ENCODE measurements at regions not wholly inside any gene's neighbourhood (a gene's known extent, or its start where the extent isn't known, plus 50 kb on each side); places are given as distances from the start of the nearest gene placed in this dataset.

GRCh38 chr12:73529954-73530353 is 1007.7 kb upstream of the ATXN7L3B start:
- DNase-seq: no peak
- Histone ChIP-seq H3K27me3 (ENCODE audit: control insufficient read depth, insufficient read depth, low read length) (no peaks in the 10 kb centered on the region), H3K27ac (ENCODE audit: low read length) (no peak overlapping the region), H3K9me3 (ENCODE audit: control insufficient read depth, insufficient read depth, low read length) (no peaks in the 10 kb centered on the region), H3K36me3 (ENCODE audit: control insufficient read depth, insufficient read depth, low read length) (no peaks in the 10 kb centered on the region), H3K4me1 (ENCODE audit: control insufficient read depth, insufficient read depth, low read length) (no peaks in the 10 kb centered on the region), H3K4me3 (ENCODE audit: low read length) (no peak overlapping the region)
- no peaks in the 10 kb centered on the region for H3K27me3 Mint-ChIP-seq (ENCODE audit: low read depth in 2 of 2)
- no peak overlapping the region for H3K4me3 Mint-ChIP-seq
- H3K36me3 Mint-ChIP-seq: peaks cover 12% of the 10 kb centered on the region
- no peak for TF ChIP-seq CTCF (IDR thresholded peaks at IDR 0.05)
- H3K27ac Mint-ChIP-seq: no peak overlapping the region
- H3K4me1 Mint-ChIP-seq: no peaks in the 10 kb centered on the region
- H3K9me3 Mint-ChIP-seq: peaks cover 14 to 20% of the 10 kb centered on the region in 2 donors
- no peak for ATAC-seq
- intact Hi-C loops (cut with micrococcal nuclease): no loop called here

- intact Hi-C loops (cut with micrococcal nuclease): no loop called here
- Mint-ChIP-seq H3K4me3 (no peak overlapping the region), H3K27ac (no peak overlapping the region)
These were observed 1005.9 kb upstream of the ATXN7L3B start for GRCh38 chr12:73531752-73532151.

GRCh38 chr12:73547421-73547820 is 990.2 kb upstream of the ATXN7L3B start:
- Mint-ChIP-seq H3K27ac (no peak overlapping the region), H3K9me3 (peaks cover 15 to 16% of the 10 kb centered on the region in 2 donors), H3K4me1 (no peaks in the 10 kb centered on the region), H3K36me3 (no peaks in the 10 kb centered on the region), H3K4me3 (no peak overlapping the region), H3K27me3 (ENCODE audit: low read depth in 2 of 2) (no peaks in the 10 kb centered on the region)
- ATAC-seq (no peak), DNase-seq (no peak)
- no peaks in the 10 kb centered on the region for H3K27me3 ChIP-seq (ENCODE audit: control insufficient read depth, insufficient read depth, low read length)
- intact Hi-C loops (cut with micrococcal nuclease): no loop called here
- H3K36me3 ChIP-seq (ENCODE audit: control insufficient read depth, insufficient read depth, low read length): no peaks in the 10 kb centered on the region
- no peaks in the 10 kb centered on the region for H3K4me1 ChIP-seq (ENCODE audit: control insufficient read depth, insufficient read depth, low read length)
- H3K27ac ChIP-seq (ENCODE audit: low read length): no peak overlapping the region
- no peaks in the 10 kb centered on the region for H3K9me3 ChIP-seq (ENCODE audit: control insufficient read depth, insufficient read depth, low read length)
- TF ChIP-seq CTCF (IDR thresholded peaks at IDR 0.05): no peak
- no peak overlapping the region for H3K4me3 ChIP-seq (ENCODE audit: low read length)

More at GRCh38 chr12:73531752-73532151, 1005.9 kb upstream of the ATXN7L3B start:
- no peaks in the 10 kb centered on the region for H3K36me3 ChIP-seq (ENCODE audit: control insufficient read depth, insufficient read depth, low read length)
- ATAC-seq (no peak), DNase-seq (no peak)
- no peak for TF ChIP-seq CTCF (IDR thresholded peaks at IDR 0.05)
- no peak overlapping the region for H3K27ac ChIP-seq (ENCODE audit: low read length)
- no peaks in the 10 kb centered on the region for H3K27me3 Mint-ChIP-seq (ENCODE audit: low read depth in 2 of 2)
- peaks cover 12% of the 10 kb centered on the region for H3K36me3 Mint-ChIP-seq
- no peaks in the 10 kb centered on the region for H3K4me1 Mint-ChIP-seq
- H3K4me1 ChIP-seq (ENCODE audit: control insufficient read depth, insufficient read depth, low read length): no peaks in the 10 kb centered on the region
- no peaks in the 10 kb centered on the region for H3K27me3 ChIP-seq (ENCODE audit: control insufficient read depth, insufficient read depth, low read length)
- no peak overlapping the region for H3K4me3 ChIP-seq (ENCODE audit: low read length)
- H3K9me3 Mint-ChIP-seq: peaks cover 14 to 27% of the 10 kb centered on the region in 2 donors
- H3K9me3 ChIP-seq (ENCODE audit: control insufficient read depth, insufficient read depth, low read length): no peaks in the 10 kb centered on the region

- no peak overlapping the region for H3K27ac ChIP-seq (ENCODE audit: low read length)
- H3K27me3 ChIP-seq (ENCODE audit: control insufficient read depth, insufficient read depth, low read length): no peaks in the 10 kb centered on the region
- no peaks in the 10 kb centered on the region for H3K9me3 ChIP-seq (ENCODE audit: control insufficient read depth, insufficient read depth, low read length)
- H3K27me3 Mint-ChIP-seq (ENCODE audit: low read depth in 2 of 2): no peaks in the 10 kb centered on the region
- no peak overlapping the region for H3K4me3 ChIP-seq (ENCODE audit: low read length)
- H3K36me3 ChIP-seq (ENCODE audit: control insufficient read depth, insufficient read depth, low read length): no peaks in the 10 kb centered on the region
- ATAC-seq: no peak
- H3K4me1 Mint-ChIP-seq: no peaks in the 10 kb centered on the region
- H3K4me1 ChIP-seq (ENCODE audit: control insufficient read depth, insufficient read depth, low read length): no peaks in the 10 kb centered on the region
- DNase-seq: no peak
- H3K9me3 Mint-ChIP-seq: peaks cover 13 to 16% of the 10 kb centered on the region in 2 donors
- WGBS (ENCODE audit: insufficient coverage): 100% methylated on average over 1 of the region's 4 CpGs
- intact Hi-C loops (cut with micrococcal nuclease): no loop called here
- H3K36me3 Mint-ChIP-seq: no peaks in the 10 kb centered on the region
- no peak overlapping the region for H3K4me3 Mint-ChIP-seq
- TF ChIP-seq CTCF (IDR thresholded peaks at IDR 0.05): no peak
- no peak overlapping the region for H3K27ac Mint-ChIP-seq
These were observed 952.5 kb upstream of the ATXN7L3B start for GRCh38 chr12:73585136-73585535.

Data from natural killer cell (primary cell).